H1 (cell line): ENCODE measurements at regions not wholly inside any gene's neighbourhood (a gene's known extent, or its start where the extent isn't known, plus 50 kb on each side); places are given as distances from the start of the nearest gene placed in this dataset.

Source experiments
- CBX5 ChIP-seq: fragments of 300-800, 300-1000 bp; sonication (generic); IDR thresholded peaks from 2 replicates; pipeline ENCODE4 v1.7.1; 2016; ENCODE audit warnings: antibody characterized with exemption, low read length, low read depth
- SRF ChIP-seq: IDR thresholded peaks from 2 replicates; pipeline ENCODE4 v1.6.1; 2011; ENCODE audit warnings: mild to moderate bottlenecking, low read depth, low read length, moderate library complexity

DNA sequence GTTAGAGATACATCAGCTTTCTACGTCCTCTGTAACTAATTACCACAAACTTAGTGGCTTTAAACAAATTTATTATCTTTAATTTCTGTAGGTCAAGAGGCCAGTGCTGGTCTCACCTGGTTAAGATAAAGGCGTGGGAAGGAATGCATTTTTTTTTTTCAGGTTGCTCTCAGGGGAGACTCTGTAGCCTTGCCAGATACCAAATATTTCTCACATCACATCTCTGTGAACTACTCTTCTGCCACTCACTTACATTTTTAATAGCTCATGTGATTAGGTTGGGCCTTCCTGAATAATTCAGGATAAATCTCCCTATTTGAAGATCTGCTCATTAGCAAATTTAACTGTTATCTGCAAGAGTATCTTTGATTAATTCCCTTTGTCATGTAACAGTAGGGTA lies 214.6 kb downstream of the CBLN2 start (continued):
- no peak for TF ChIP-seq CBX5
- no peak for TF ChIP-seq SRF
- TF ChIP-seq, all 59 proteins: peak for 0
